ENCODE measurements at regions not wholly inside any gene's neighbourhood (a gene's known extent, or its start where the extent isn't known, plus 50 kb on each side); places are given as distances from the start of the nearest gene placed in this dataset.

DNA sequence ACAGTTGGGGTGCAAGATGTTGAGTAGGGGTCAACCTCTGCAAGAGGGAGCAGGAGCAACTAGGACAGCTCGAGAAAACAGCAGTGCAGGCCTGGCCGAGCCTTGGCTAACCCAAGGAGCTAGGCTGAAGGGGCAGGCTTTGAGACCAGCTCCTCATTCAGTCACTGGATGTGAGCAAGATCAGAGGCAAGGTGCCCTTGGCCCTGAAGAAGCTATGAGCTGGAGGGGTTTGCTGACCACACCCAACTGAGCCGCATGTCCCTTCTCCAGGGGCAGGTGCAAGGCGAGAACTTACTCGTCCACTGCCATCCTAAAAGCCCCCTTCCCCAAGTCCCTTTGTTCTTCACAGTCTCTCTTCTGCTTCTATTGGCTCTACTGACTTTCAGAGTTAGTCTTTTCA is 126.1 kb upstream of the UBL3 start:
- no peaks in the 10 kb centered on the region for H3K27me3 ChIP-seq (ENCODE audit: control insufficient read depth, insufficient read depth, low read length)
- DNase-seq (ENCODE audit: low read depth) = no peak
- no peak overlapping the region for H3K4me3 ChIP-seq (ENCODE audit: low read depth, low read length)
- TF ChIP-seq, protein P1, sequence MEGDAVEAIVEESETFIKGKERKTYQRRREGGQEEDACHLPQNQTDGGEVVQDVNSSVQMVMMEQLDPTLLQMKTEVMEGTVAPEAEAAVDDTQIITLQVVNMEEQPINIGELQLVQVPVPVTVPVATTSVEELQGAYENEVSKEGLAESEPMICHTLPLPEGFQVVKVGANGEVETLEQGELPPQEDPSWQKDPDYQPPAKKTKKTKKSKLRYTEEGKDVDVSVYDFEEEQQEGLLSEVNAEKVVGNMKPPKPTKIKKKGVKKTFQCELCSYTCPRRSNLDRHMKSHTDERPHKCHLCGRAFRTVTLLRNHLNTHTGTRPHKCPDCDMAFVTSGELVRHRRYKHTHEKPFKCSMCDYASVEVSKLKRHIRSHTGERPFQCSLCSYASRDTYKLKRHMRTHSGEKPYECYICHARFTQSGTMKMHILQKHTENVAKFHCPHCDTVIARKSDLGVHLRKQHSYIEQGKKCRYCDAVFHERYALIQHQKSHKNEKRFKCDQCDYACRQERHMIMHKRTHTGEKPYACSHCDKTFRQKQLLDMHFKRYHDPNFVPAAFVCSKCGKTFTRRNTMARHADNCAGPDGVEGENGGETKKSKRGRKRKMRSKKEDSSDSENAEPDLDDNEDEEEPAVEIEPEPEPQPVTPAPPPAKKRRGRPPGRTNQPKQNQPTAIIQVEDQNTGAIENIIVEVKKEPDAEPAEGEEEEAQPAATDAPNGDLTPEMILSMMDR (IDR thresholded peaks at IDR 0.05; ENCODE audit: insufficient read depth, low read length, poor library complexity, severe bottlenecking) = no peak
- no peaks in the 10 kb centered on the region for H3K36me3 ChIP-seq (ENCODE audit: control insufficient read depth, insufficient read depth, low read length)

DNA sequence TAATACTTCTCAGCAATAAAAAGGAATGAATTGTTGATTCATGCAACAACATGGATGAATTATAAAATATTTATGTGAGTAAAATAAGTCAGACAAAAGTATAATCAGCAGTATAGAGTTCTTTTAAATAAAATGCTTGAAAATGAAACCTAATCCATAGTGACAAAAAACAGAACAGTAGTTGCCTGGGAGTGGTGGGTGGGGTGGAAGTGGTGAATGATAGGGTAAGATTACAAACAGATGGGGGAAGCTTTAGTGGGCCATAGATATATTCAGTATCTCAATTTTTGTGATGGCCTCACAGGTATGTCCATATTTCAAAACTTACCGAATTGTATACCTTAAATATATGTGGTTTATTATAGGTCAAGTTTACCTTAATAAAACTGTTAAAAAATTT is 124.9 kb upstream of the UBL3 start:
- no peak for DNase-seq (ENCODE audit: low read depth)

DNA sequence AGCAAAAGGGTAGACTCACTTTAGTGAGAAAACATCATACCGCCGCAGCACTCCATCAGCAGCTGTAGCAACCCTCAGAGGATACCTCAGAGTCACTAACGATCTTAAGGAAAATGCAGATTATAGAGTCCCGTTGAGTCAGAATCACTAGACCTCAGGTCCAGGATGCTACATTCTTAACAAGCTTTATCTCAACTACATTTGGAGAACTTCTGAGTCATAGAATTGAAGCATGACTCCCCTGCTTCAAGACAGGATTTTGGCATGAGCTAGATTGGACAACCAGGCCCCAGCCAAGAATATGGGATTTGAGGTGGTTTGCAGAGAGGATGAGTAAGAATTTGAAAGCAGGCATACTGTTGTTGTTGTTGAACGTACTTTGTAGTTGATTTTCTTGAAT is 118.9 kb upstream of the UBL3 start:
- no peaks in the 10 kb centered on the region for H3K36me3 ChIP-seq (ENCODE audit: control insufficient read depth, insufficient read depth, low read length)
- TF ChIP-seq, protein P1 (IDR thresholded peaks at IDR 0.05; ENCODE audit: insufficient read depth, low read length, poor library complexity, severe bottlenecking) = no peak
- H3K27me3 ChIP-seq (ENCODE audit: control insufficient read depth, insufficient read depth, low read length) = no peaks in the 10 kb centered on the region
- no peak overlapping the region for H3K4me3 ChIP-seq (ENCODE audit: low read depth, low read length)
- no peak for DNase-seq (ENCODE audit: low read depth)

More for the DNA sequence above, 124.9 kb upstream of the UBL3 start:
- H3K4me3 ChIP-seq (ENCODE audit: low read depth, low read length) = no peak overlapping the region
- TF ChIP-seq, protein P1 (IDR thresholded peaks at IDR 0.05; ENCODE audit: insufficient read depth, low read length, poor library complexity, severe bottlenecking) = no peak
- H3K27me3 ChIP-seq (ENCODE audit: control insufficient read depth, insufficient read depth, low read length) = no peaks in the 10 kb centered on the region
- no peaks in the 10 kb centered on the region for H3K36me3 ChIP-seq (ENCODE audit: control insufficient read depth, insufficient read depth, low read length)

DNA sequence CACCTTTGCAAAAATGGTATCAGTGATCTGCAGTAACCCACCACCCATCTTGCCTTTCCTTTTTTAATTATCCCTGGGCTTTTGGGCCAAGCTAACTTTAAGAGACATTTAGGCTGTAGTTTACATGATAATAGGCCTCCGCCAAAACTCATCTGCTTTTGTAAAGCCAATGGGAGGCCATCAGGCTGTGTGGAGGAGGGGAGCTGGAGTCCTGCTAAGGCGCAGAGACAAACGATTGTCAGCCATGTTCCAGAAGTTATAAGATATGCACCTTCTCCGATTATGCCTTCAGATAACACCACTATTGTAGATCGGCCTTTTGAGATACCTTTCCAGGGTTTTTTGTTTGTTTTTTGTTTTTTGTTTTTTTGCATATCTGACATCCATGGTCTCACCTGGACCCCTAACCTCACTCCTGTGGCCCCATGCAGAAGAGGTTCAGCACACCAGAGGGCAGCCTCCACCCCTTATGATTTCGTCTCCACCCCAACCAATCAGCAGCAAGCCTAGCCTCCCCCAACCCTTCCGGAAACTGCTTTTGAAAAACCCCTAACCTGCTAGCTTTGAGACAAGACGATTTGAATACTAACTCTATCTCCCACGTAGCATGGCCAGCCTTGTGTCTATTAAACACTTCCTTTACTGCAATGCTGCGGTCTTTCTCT is 113.9 kb upstream of the UBL3 start:
- Histone ChIP-seq H3K36me3 (ENCODE audit: control insufficient read depth, insufficient read depth, low read length) (no peaks in the 10 kb centered on the region), H3K4me3 (ENCODE audit: low read depth, low read length) (no peak overlapping the region), H3K27me3 (ENCODE audit: control insufficient read depth, insufficient read depth, low read length) (peaks cover 4% of the 10 kb centered on the region)
- TF ChIP-seq, protein P1 (IDR thresholded peaks at IDR 0.05; ENCODE audit: insufficient read depth, low read length, poor library complexity, severe bottlenecking) = no peak
- no peak for DNase-seq (ENCODE audit: low read depth)

DNA sequence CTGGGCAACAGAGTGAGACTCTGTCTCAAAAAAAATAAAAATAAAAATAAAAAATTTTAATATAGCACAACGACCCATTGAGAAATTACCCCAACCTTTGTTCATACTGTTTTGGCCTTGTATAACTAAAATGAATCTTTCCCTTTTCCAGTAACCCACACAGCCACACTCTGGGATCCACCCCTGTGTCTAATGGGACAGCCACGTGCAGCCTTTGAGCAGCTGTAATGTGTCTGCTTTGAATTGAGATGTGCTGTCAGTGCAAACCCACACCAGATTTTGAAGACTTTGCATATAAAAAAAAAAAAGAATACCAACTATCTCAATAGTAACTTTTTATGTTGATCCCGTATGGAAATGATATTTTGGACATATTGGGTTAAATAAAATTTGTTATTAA is 112.7 kb upstream of the UBL3 start:
- Histone ChIP-seq H3K36me3 (ENCODE audit: control insufficient read depth, insufficient read depth, low read length) (no peaks in the 10 kb centered on the region), H3K27me3 (ENCODE audit: control insufficient read depth, insufficient read depth, low read length) (peaks cover 4% of the 10 kb centered on the region), H3K4me3 (ENCODE audit: low read depth, low read length) (no peak overlapping the region)
- no peak for DNase-seq (ENCODE audit: low read depth)
- TF ChIP-seq, protein P1 (IDR thresholded peaks at IDR 0.05; ENCODE audit: insufficient read depth, low read length, poor library complexity, severe bottlenecking) = no peak

DNA sequence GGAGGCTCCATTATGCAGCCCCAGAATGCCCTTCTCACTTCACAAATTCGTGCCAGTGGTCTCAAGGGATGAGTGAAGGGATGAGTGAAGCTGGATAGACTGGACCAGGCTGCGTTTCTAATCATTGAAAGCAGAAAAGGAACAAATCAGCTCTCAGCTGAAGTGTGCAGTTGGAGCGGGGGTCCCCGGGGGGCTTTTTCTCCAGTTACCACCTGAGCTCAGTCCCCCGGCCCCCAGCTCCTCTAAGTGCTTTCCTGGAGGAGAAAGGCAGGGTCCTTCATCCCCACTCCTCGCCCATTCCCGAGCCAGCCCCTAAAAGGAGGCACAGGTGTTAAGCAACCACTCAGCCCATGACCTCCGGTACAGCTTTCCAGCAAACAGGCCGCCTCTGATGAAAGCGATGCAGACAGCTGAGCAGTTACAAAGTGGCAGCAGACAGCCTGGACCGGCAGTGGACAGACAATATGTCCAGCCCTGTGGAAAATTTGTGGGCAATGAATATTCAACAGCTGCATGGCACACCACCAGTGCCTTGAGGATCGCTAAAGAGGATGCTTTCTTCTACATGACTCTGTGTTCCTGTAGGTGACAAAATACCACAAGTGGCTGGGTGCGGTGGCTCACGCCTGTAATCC is 110.7 kb upstream of the UBL3 start:
- no peaks in the 10 kb centered on the region for H3K36me3 ChIP-seq (ENCODE audit: control insufficient read depth, insufficient read depth, low read length)
- TF ChIP-seq, protein P1 (IDR thresholded peaks at IDR 0.05; ENCODE audit: insufficient read depth, low read length, poor library complexity, severe bottlenecking) = no peak
- no peak overlapping the region for H3K4me3 ChIP-seq (ENCODE audit: low read depth, low read length)
- no peak for DNase-seq (ENCODE audit: low read depth)
- H3K27me3 ChIP-seq (ENCODE audit: control insufficient read depth, insufficient read depth, low read length) = peaks cover 14% of the 10 kb centered on the region

Measured in kidney epithelial cell (primary cell).